Stimulated activated CD8-positive, alpha-beta memory T cell treated with anti-CD3 and anti-CD28 coated beads, Interleukin-12 subunit alpha, Interleukin-12 subunit beta, amount 100 ng/mL, for 24 hours (primary cell): ENCODE measurements at regions not wholly inside any gene's neighbourhood (a gene's known extent, or its start where the extent isn't known, plus 50 kb on each side); places are given as distances from the start of the nearest gene placed in this dataset.

ENCODE experiments used
- DNase-seq: peaks from one replicate; pipeline ENCODE4 v3.0.0-alpha.2; 2020; ENCODE audit errors: extremely low read depth

DNA sequence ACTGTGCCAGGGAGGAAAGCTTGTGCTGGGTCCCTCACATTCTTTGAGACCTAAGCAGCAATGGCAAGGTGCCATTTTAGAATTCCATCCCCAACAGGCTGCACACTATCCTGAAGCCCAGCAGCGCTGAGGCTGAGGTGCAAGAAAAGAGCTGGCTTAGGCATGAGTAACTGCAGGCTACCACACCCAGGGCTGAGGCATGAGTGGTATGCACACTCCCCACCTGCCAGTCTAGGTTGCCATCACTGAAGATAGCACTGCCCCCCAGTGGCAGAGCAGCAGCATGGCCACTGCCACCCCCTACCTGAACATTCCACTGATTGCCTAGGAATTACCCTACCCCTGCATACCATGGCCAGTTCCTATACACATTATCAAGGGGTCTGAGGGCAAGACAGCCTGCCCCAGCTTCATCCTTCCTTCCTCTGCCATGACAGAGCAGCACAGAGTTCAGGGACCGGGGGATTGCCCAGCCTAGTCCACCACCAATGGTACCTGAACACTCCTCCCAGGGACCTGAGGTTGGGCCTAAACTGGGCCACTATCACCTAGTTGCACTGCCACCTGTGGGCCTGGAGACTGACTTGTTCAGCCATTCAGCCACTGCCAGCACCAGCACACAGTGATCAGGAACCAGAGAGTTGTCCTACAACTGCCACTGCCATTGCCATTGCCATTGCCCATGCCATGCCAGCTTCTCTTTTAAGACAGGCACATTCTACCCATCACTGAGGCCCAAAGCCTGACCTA is 129.8 kb downstream of the SATB1 start:
- DNase-seq = no peak

DNA sequence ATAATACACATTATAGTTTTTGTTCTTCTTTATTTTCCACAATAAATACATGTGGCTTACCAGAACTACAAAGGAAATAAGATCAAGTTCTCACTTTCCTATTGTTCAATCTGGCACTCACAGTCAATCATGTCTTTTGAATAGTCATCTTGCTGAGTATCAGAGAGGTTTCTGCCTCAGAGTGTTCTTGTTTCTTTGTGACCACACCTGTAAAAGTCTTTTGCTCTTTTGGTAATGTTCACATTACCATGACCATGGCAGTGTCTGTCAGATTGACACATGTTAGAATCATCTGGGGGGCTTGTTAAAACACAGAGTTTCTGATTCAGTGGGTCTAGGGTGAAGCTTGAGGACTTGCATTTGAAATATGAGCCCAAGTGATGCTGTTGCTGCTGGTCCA is 135.0 kb downstream of the SATB1 start:
- no peak for DNase-seq

DNA sequence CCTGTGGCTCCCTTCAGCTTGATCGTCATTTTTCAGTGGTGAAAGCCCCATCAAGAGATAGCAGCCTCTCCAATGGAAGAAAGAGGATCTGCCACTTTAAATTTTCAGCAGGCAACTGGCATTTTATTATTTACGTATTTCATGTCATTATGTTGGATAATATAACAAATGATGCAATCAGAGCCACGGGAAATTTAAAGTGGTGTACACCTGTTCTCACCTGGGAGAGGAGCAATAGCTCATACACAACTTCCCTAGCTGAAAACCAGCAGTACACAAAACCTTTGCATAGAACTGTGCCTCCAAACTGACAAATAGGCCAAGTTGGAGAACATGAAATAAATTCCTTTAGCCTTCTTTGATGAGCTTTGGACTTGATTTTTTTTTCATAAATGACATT is 136.9 kb downstream of the SATB1 start:
- DNase-seq = no peak

DNA sequence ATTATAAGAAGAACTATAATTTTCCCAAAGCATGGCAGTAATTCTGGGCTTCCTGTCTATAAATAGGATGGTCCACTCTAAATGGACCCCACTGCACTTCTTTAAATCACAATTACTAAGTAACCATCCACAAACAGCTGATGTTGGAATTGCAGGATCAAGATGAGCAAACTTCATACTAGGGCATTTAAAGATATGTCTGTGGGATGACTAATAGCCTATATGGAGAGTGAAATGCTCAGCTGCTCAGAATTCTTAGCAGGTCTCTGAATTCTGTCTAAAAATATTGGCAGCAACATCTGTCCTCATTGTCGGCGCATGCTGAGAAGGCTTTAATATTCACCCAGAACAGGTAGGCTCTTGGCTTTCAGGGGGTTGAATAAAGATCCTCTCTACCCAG is 140.4 kb downstream of the SATB1 start:
- no peak for DNase-seq

DNA sequence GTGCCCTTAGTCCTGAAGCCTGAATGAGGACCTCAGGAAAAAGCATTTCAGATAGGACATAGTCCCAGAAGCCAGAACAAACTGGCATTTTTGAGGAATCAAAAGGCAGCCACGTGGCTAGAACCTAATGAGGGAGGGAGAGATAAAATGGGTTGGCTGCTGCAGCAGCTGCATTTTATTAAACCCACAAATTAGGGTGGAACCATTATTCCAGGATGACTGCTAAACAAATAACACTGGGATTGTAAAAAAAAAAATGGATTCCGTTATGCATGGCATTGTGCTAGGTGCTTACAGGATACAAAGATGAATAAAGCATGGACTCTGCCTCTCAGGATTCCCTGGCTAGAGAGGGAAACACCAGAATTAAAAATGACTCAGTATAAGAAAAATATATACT is 141.5 kb downstream of the SATB1 start:
- DNase-seq = no peak

DNA sequence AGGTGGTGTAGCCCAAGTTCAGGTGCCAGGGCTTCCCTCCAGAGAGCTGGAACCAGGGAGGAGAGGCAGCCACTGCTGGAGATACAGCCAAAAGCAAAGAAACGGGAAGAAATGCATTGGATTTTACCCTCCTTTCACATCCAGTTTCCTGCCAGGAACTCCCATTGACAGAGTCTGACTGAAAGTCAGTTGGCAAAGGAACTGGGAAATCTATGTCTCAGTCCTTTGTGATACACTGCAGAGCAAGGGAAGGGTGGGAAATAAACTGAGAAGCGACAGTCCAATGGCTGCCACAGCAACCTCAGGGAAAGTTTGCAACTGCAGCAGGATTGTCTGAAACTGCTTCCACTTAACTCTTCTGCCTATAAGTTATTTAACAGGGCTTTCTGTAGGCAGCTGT is 142.6 kb downstream of the SATB1 start:
- no peak for DNase-seq

DNA sequence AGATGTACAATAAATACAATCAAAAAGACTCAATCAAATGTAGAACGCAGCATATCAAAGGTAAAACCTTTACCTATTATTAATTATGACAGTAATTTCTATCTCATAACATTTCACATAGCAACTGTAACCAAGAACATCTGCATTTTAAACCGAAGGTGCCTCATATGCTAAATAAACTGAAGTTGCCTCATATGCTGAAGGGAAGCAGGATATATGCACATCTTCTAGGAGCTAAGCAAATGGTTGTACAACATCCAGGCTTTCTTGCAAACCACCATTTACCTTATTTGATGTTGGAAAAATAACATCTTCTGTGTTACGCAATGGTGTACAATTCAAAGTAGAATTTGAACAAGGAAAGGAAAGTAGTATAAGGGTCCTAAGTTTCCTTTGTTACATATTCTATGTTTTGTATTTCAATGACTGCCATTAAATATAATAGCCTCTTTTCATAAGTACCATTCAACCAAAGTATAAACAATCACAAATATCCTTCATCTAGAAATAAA is 145.9 kb downstream of the SATB1 start:
- no peak for DNase-seq

DNA sequence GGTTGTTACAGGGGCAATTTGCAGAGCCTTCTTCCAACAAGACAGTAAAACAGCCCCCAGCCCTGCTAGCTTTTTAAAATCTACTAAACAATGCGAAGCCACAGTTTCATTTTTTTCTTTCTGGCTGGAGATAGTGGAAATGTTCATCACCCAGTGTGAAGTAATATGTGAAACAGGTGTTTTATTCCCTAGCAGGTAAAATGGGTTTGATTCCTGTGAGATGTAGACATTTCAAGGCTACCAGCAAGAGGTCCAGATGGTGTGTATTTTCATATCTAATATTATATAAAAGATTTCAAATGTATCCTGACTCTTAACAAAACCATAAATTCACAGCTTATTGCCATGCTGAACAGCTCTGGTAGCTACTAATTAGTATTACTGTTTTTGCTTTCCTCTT is 160.3 kb downstream of the SATB1 start:
- no peak for DNase-seq

DNA sequence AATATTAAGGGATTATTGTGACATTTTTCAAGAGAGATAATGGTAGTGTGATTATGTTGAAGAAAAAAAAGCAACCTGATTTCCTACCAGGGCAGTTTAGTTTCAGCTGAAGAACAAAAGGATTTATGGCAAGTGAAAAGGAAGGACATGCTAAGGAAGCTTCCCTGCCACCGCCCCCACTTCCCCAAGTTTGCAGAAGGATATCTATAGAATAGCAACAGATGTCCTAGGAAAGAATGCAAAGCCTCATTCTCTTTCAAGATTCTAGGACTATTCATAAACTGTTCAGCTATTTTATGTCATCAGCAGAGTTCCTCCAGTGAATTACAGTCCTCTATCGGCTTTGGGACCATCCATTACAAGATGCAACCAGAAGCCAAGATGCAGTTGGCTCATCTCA is 160.8 kb downstream of the SATB1 start:
- DNase-seq = no peak

DNA sequence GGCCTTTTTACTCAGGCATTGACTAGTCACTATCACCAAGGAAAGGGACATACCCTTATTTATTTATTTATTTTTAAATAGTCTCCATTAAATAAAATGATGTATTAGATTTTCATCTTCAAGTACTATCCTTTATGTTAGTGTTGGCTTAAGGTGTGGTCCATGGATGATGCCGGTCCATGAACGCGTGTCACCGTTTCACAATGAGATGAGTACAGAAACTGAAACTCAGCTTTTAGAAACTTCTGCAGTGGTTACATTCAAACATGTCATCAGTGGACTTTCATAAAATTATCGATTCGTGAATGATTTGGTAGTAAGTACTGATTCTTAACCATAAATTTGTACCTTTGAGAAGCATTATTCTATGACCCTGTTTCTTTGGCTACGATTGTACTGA is 166.6 kb downstream of the SATB1 start:
- DNase-seq = no peak

DNA sequence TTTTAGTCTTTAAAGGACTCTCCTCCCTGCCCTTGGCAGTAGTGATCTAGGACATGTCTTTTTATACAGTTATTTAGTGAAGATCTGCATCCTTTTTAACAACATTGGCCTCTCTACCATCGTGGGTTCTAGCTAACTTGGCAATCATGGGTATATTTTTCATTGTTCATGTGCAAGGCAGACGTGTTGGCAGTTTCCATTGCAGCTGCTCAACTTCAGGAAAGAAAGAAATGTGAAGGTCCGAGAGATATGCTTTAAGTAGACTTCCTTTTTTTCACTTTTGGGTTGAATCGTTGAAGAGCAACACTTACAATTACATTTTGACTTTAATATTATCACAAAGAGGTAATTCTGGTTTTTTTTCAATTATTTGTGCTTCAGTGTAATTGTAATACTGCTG is 172.6 kb downstream of the SATB1 start:
- DNase-seq = no peak

DNA sequence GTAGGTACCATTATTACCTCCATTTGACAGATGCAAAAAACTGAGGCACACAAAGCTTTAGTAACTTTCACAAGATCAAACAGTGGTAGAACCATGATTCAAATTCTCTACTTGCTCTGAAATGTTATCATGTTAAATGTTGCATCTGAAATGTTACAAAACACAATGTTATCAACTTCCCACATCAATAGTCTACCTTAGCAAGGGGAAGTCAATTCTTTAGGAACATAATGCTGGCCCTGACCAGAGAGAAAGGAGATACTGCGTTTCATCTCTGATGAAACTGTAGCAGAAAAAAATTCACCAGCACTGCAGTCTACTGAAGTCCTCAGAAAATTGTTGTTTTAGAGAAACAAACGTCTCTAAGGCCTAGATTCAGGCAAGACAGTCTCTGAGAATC is 174.1 kb downstream of the SATB1 start:
- DNase-seq = no peak

DNA sequence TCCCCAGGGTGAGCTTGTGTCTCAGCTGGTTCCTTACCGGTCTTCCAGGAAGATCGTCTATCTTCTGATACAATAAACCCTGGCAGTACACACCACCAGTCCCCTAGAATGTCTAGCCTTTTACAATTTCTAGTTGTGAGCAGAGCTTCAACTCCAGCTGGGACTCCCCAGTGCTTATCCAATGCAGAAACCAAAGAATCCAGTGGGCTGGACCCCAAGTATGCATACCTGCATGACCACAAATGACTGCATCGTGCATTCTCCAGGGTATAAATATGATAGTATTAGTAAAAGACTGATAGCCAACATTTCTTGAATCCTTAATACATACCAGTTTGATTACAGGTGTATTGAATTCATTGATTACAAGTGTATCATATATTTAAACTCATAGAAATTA is 176.0 kb downstream of the SATB1 start:
- DNase-seq = no peak

DNA sequence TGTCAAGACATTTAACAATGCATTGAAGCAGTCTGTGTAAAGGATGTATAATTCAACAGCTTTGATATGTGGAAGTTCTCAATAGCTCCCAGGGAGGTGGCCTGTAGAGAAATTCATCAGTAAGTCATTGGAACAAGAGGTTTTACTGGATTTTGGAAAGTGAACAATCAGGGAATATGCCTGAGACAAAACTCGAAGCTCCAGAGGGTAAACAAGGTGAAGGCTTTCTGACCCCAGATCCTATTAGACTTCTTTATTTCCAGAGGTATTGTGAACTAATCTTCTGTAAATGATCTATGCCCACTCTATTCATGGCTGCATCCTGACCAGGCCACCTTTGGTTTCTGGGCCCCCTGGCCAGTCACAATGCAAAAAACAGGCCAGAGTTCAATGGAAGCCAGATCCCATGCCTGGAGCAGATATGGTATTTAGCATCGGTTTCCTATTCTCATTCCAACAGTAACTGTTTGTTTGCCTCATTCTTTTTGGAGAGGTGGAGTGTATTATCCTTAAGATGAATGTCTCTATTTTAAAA is 177.3 kb downstream of the SATB1 start:
- DNase-seq = no peak

DNA sequence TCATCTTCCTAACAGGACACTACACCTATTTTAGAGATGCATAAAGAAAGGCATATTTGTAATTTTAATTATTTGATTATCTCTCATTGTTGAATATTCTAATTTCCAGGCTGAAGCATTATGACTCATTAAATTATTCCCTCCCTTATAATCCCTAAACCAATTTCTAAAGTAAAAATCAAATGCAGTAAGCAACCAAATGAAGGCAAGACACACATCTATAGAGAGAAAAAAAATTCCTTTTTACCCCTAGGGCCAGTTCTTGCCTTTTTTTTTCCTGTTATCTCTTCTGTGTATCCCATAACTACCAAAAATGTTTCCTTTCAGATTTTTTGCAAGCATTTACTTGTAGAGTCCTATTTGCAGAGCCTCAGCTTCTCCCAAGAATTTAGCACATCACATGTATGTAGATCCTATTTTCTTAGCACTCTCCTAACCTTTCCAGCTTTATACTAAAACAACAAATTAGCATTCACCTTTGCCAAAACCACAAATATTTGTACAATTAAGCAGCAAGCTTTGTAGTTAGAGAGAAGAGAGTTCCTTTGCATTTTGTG is 177.9 kb downstream of the SATB1 start:
- DNase-seq = no peak

DNA sequence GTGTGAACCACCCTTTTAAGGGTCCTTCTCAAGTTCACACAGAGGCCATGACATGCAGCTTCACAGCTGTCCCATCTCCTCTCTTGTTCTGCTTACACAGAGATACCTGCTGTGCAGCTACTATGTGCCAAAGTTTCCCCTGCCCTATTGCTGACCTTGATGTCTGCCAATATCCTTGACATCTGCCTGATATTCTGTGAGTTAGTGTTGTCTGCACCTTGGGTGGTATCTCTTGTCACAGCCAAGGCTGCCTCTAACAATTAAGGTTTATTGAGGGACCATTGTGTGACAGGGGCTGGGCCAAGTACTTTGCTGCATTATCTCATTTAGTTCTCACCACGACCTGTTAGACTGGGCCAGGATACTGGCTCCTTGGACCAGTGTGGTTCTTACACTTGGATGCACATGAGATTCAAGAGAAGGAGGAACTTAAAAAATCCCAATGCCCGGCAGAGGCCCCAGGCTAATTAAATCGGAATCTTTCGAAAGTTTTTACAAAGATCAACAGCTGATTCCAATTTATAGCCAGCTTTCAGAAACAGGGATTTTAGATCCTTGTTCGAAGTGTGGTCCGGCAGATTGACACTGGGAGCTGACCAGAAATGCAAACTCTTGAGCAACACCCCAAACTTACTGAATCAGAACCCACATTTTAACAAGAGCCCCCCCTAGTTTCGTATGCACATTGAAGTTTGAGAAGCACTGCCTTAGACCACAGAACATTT is 178.6 kb downstream of the SATB1 start:
- DNase-seq = no peak

DNA sequence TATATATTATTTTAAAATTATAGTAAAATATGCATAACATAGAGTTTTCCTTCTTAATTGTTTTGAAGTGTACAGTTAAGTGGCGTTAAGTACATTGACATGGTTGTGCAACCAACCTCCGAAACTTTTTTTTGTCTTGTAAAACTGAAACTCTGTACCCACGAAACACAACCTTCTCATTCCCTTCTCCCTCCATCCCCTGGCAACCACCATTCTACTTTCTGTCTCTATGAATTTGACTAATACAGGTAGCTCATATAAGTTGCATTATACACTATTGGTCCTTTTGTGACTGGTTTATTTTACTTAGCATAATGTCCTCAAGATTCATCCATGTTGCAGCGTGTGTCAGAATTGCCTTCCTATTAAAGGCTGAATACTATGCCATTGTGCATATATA is 179.4 kb downstream of the SATB1 start:
- no peak for DNase-seq

DNA sequence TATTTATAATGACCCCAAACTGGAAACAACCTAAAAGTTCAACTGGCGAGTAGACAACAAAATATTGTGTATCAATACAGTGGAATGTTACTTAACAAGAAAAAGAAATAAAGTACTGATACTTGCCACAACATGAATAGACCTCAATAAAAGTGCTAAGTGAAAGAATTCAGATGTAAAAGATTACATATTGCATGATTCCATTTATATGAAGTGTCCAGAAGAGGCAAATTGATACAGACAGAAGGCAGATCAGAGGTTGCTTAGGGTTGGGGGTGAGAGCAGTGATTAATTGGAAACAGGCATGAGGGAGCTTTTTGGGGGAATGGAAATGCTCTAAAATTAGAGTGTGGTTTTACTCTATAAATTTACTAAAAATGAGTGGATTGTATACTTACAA is 183.3 kb downstream of the SATB1 start:
- no peak for DNase-seq

DNA sequence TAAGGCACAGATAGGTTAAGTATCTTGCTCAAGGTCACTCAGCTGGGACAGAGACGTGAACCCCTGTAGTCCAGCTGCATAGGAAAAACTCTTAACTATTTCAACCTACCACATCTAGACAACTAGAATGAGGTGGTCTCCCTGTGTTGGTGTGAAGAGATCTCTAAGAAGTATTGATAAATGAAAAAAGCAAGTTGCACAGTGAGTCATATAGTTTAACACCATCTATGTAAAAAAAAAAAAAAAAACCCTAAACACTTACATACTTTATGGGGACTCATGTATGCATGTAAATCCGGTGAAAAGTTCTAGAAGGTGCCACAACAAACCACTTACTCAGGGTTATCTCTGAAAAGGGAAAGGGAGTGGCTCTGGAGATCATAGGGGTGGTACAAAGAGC is 185.5 kb downstream of the SATB1 start:
- no peak for DNase-seq

DNA sequence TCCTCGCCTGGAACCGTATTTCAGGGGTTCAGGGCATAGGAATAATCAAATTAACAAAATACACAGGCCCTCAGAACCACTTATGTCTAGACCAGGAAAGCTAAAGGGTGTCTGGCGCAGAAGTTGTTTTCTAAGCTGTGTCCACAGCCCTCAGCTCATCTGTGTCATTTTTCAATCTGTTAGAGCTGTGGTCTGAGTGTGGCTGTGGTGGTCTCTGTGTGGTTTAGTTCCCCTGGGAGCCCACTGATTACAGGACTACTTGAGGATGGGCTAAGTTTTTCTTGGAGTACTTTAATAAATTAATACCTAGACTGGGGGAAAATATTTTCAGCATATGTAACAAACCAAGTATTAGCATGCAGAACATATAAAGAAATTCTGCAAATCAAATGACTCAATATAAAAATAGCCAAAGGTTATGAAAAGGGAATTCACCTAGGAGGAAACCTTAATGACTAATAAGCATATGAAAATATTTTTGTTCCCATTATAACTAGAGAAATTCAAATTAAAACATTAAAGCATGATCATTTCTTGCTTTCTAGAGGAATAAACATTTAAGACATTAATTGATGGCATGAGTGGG is 186.3 kb downstream of the SATB1 start:
- no peak for DNase-seq

DNA sequence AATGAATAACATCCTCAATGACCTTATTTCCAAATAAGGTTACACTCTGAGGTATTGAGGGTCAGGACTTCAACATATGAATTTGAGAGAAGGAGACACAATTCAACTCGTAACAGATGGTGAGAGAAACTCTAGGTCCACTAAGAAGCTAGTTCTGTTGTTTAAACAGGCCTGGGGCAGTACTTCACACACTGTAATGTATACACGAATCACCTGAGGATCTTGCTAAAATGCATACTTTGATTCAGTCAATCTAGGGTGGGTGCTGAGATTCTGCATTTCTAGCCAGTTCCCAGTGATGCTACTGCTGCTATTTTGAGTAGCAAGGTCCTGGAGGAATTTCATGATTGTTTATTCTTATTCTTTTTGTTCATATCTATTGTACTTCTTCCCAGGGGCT is 186.8 kb downstream of the SATB1 start:
- DNase-seq = no peak

DNA sequence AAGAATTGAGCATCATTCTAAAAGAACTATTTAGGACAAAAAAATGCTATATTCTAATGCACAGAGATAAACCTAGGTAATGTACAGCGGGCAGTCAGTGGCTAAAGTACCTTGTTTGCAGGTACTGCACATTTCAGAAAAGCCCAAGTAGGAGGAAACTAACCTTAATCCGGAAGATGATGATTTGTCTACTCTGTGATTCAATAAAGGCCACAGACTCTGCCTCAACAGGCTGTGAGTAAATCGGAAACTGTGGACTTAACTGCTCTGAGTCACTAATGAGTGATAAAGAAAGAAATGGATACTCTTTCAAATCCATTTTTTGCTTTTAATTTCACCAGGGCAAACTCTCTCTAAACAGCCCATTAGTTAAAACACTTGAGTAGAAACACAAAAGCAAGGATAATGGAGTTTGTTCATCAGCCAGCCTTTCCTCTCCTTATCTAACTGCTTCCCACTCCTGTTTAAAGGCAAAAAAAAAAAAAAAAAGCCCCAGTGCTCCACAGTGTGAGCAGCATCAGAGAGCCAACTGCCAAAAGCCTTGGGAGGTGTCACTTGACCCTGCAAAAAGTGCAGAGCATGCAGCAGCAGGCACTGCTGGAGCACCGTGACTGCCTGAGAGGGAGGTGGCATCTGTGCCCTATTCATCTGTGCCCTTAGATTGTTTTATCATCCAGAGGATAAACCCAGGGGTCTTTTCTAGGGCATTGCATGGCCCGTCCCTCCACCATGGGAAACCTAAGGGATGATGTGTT is 187.7 kb downstream of the SATB1 start:
- DNase-seq = no peak
